Effector CD8-positive, alpha-beta T cell (primary cell): ENCODE measurements at regions not wholly inside any gene's neighbourhood (a gene's known extent, or its start where the extent isn't known, plus 50 kb on each side); places are given as distances from the start of the nearest gene placed in this dataset.
A peak's percentile ranks its signal among the peaks of the same experiment; 100 is the strongest.
"Not testable (repeated sequence)": the region's sequence is repeated elsewhere in the genome, so short reads cannot be mapped to it uniquely, and the experiment has no call there.

Experiments used
- DNase-seq: peaks from one replicate; lab custom pipeline; 2025; lab: John Stamatoyannopoulos, UW

DNA sequence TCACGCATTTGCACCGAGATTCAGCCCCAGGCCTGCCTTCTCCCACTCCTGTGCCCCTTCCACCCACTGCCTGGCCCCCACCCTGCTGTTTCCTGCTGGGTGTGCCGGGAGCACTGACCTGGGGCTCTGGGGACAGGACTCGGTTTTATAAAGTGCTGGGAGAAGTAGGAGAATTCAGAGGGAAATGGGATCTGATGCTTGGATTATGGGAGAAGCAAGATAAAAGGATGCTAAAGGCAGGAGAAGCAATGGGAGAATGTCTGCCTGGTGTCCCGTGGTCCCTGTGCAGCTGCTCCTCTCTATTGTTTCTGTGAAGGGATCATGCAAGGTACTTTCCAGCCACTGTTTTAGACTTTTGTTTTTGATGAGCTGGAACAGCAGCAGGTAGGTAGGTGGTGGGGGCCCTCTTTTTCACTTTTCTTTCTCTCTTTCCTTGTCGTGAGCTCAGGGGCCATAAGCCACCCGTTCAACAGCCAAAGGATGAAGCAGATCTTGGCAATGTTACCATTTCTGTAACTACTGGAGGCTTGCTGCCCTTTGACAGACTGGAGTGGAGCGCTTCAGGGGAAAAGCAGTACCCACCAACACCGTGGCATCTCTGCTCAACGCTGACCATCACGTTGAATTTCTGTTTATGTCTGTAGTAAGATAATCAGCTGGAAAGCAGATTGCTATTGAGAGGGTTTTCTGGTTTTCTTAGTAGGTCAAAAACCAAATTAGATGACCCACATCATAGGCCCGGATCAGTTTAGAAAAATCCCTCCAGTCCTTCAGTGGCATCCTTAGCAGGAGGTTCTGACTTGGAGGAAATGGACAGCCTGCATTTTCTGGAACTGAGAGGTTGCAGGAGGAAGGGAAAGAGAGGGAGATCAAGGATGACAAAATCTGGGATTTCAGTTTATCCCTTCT lies 63.8 kb upstream of the ENPP6 start:
- no peak for DNase-seq

GRCh38 chr4:184280591-184281071 lies 63.0 kb upstream of the ENPP6 start:
- no peak for DNase-seq

- DNase-seq = no peak
Observed at GRCh38 chr4:184280137-184280536, 62.5 kb upstream of the ENPP6 start.

GRCh38 chr4:184279496-184280061 lies 61.9 kb upstream of the ENPP6 start:
- DNase-seq = no peak

- not testable (repeated sequence) for DNase-seq
Observed at GRCh38 chr4:184277769-184278168, 60.1 kb upstream of the ENPP6 start.

DNA sequence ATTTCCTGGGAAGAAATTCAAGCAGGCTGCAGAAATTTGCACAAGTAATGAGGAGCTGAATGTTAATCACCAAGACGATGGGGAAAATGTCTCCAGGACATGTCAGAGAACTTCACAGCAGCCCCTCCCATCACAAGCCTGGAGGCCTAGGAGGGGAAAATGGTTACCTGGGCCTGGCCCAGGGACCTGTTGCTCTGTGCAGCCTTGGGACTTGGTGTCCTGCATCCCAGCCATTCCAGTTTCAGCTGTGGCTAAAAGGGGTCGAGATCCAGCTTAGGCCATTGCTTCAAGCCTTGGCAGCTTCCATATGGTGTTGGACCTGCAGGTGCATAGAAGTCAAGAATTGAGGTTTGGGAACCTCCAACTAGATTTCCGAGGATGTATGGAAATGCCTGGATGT lies 59.3 kb upstream of the ENPP6 start:
- not testable (repeated sequence) for DNase-seq

DNA sequence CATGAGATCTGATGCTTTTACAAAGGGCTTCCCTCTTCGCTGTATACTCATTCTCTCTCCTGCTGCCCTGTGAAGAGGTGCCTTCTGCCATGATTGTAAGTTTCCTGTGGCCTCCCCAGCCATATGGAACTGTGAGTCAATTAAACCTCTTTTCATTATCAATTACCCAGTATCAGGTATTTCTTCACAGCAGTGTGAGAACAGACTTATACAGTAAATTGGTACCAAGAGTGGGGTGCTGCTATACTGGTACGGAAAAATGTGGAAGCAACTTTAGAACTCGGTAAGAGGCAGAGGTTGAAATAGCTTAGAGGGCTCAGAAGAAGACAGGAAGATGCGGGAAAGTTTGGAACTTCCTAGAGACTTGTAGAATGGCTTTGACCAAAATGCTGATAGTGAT lies 58.7 kb upstream of the ENPP6 start:
- DNase-seq = not testable (repeated sequence)

DNA sequence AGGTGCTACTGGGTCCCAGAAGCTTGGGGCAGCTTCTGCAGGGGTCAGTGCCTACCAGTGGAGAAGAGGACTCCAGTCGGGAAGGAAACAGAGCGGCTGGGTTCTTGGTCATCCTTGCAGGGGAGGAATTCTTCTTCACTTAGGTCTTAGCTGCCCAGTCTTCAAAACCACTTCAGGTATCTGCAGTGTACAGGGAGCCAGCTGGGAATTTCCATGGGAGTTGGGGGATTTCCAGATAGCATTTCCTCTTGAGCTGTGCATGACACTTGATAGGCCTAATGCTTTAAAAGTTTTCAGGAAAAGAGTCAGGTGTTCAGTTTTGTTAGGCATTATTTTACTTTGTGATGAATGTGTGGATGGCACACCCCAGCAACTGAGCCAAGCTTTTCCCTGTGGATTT lies 58.1 kb upstream of the ENPP6 start:
- no peak for DNase-seq

DNA sequence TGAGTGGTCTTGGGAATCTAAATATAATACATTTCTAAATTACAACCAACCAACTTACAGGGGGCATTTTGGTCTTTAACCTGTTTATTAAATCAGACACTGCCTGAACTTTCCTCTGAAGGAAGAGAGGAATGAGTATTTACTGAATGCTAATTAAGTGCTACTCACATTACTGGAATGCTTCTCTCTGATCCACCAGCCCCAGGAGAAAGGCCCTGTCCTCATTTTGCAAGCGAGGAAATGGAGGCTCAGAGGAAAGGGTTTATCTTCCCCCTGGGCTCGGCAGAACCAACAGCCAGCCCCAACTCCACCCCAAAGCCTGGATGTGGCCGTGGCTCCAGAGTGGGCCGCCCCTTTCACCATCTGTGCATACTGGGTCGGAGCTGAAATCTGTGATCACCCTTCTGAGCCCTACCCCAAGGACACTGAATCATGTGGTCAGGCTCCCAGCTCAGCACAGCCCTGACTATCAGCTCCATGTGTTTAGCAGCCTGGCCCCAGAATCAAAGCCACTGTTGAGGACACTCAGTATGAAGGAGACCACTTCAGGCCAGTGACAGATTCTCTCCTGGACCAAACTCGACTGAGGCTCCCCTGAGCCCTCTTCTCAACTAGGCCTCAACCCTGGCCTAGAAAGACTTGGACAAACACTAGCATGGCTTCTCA lies 56.7 kb upstream of the ENPP6 start:
- no peak for DNase-seq

GRCh38 chr4:184273166-184274147 lies 55.8 kb upstream of the ENPP6 start:
- DNase-seq = no peak

DNA sequence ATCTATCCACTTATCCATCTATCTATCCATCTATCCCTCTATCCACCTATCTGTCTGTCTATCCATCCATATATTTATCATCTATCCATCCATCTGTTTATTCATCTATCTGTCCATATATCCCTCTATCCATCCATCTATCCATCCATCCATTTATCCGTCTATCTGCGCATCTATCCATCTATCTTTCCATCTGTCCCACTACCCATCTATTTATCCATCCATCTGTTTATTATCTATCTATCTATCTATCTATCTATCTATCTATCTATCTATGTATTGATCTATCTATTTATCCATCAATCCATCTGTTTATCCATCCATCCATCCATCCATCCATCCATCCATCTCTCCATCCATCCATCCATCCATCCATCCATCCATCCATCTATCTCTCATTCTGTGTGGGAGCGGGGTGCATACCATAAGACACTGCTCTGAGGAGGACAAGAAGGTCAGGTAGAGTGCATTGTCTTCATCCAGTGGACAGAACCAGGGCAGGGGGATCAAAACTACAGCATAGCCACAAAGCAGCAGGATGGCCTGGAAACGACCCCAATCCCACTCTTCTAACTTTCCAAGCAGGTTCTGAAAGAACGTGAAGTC lies 53.2 kb upstream of the ENPP6 start:
- DNase-seq = no peak

DNA sequence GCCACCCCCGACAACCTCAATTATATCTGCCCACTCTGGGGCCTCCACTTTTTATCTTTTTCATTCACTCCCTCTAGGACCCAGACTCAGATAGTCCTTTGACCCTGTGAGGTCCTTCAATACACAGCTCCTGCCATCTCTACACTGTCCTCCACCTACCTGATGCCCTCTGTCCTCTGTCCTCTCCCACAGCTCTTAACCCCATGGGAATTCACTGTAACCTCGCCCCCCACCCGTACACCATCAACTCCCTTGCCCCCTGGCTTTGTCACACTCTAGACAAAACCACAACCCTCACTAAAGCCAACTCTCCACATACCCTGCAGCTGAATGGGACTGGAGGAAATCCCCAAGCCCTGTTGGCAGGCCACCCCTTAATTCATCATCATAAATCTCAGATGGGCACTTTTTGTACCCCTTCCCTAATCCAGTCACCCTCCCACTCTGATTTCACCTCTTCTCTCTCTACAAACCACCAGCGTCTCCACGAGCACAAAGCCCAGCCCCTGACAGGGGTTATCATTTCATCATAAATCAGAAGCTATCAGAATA lies 52.3 kb upstream of the ENPP6 start:
- DNase-seq = no peak

DNA sequence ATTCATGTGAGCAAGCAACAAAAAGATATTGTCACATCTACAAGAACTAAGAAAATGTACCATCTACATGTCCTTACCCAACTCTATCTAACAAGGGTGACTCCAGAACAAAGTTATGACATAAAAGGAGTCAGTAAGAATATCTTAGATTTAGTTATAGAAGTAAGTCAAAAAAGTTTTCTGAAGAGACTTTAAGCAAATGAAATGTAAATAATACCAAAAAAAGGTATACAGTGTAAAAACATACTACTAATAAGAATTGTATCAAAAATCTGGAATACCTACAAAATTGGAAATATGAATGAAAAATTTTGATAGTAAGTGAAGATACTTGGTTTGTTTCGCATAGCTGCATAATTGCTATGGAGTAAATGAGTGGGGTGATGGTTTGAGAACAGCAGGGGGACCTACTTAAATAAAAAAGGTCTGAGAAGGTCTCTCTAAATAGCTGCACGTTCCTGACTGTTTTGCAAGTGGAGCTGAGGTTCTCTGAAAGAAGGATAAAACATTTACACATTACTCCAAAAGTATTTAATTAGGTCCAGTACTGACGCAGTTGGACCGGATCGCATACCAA lies 51.0 kb upstream of the ENPP6 start:
- no peak for DNase-seq

- DNase-seq = peak; percentile 13
Observed at GRCh38 chr4:184267673-184268583, 50.3 kb upstream of the ENPP6 start.
